DOHH2 (cell line): ENCODE measurements at regions not wholly inside any gene's neighbourhood (a gene's known extent, or its start where the extent isn't known, plus 50 kb on each side); places are given as distances from the start of the nearest gene placed in this dataset.

ENCODE experiments used
- H3F3A ChIP-seq: fragments of 200-600 bp; sonication (generic), shearing (Covaris generic); 2 replicates; pipeline ENCODE4 v1.6.0; 2016; ENCODE audit warnings: antibody characterized with exemption, mild to moderate bottlenecking; ENCODE audit not compliant: control insufficient read depth, insufficient read depth
- H3K27ac ChIP-seq: fragments of 200-600 bp; sonication (generic); 2 replicates; pipeline ENCODE4 v1.5.1; 2014; ENCODE audit warnings: low read depth, mild to moderate bottlenecking, low read length, moderate library complexity
- H3K27me3 ChIP-seq: fragments of 200-600 bp; sonication (generic); 2 replicates; pipeline ENCODE4 v1.6.1; 2014; ENCODE audit warnings: mild to moderate bottlenecking, low read length, mixed read lengths; ENCODE audit not compliant: control insufficient read depth
- H3K36me3 ChIP-seq: fragments of 200-600 bp; sonication (generic); 2 replicates; pipeline ENCODE4 v1.6.1; 2014; ENCODE audit warnings: mild to moderate bottlenecking, low read length, moderate library complexity, mixed read lengths; ENCODE audit not compliant: control insufficient read depth
- H3K4me1 ChIP-seq: fragments of 200-600 bp; sonication (generic); 2 replicates; pipeline ENCODE4 v1.6.1; 2014; ENCODE audit warnings: mild to moderate bottlenecking, low read length, mixed read lengths; ENCODE audit not compliant: control insufficient read depth
- H3K4me2 ChIP-seq: fragments of 200-600 bp; sonication (generic); 2 replicates; pipeline ENCODE4 v1.6.0; 2014; ENCODE audit warnings: mild to moderate bottlenecking, low read length, moderate library complexity
- H3K4me3 ChIP-seq: fragments of 200-600 bp; sonication (generic); 2 replicates; pipeline ENCODE4 v1.5.1; 2014; ENCODE audit warnings: mild to moderate bottlenecking, low read length, mixed read lengths
- H3K79me2 ChIP-seq: fragments of 200-600 bp; sonication (generic); 2 replicates; pipeline ENCODE4 v1.6.1; 2014; ENCODE audit warnings: mild to moderate bottlenecking, low read length, mixed read lengths; ENCODE audit not compliant: control insufficient read depth
- H3K9me2 ChIP-seq: fragments of 200-600 bp; sonication (generic); replicated peaks from 2 replicates; pipeline ENCODE4 v1.6.1; 2014; ENCODE audit warnings: mild to moderate bottlenecking, low read length, mixed read lengths; ENCODE audit not compliant: control insufficient read depth
- H3K9me3 ChIP-seq: fragments of 200-600 bp; sonication (generic); 2 replicates; pipeline ENCODE4 v1.6.1; 2014; ENCODE audit warnings: antibody characterized with exemption, low read length, mixed read lengths; ENCODE audit not compliant: control insufficient read depth, insufficient read depth
- H4K20me1 ChIP-seq: fragments of 200-600 bp; sonication (generic); 2 replicates; pipeline ENCODE4 v1.6.0; 2014; ENCODE audit warnings: low read depth, mild to moderate bottlenecking, antibody characterized with exemption, low read length, moderate library complexity; ENCODE audit not compliant: control insufficient read depth, insufficient read depth
- EZH2phosphoT487 ChIP-seq: fragments of 200-600 bp; sonication (generic); IDR thresholded peaks from 2 replicates; pipeline ENCODE4 v1.6.1; 2017; ENCODE audit warnings: borderline replicate concordance, mild to moderate bottlenecking, antibody characterized with exemption, low read length, moderate library complexity, mixed read lengths
- TF ChIP-seq, protein P1 (sequence below): fragments of 200-600 bp; sonication (generic); IDR thresholded peaks from one replicate; pipeline ENCODE4 v1.5.1; 2014; ENCODE audit warnings: antibody characterized with exemption, mild to moderate bottlenecking, low read depth, low read length; ENCODE audit not compliant: poor library complexity, severe bottlenecking

DNA sequence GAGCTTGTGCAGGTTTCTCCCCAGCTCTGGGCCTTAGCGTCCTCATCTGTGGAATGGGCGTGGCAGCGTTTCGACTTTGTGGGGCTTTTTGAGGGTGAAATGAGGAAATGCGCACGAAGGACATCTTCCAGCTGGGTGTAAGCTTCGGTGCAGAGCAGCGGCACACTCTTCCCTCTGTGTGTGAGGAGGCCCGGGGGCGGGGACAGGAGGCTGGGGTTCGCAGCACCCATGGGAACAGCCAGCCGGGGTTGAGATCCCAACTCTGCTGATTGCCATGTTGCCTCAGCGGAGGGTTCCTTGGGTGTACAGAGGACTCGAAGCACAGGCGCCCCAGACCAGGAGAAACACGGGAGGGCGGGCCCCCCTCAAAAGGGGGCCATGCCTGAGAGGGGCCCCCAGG is 265.6 kb downstream of the NSG2 start:
- Histone ChIP-seq H3K9me2 (no peaks in the 10 kb centered on the region), H3K9me3 (no peaks in the 10 kb centered on the region), H3K79me2 (no peaks in the 10 kb centered on the region), H3K36me3 (no peaks in the 10 kb centered on the region), H4K20me1 (no peaks in the 10 kb centered on the region), H3F3A (no peaks in the 10 kb centered on the region), H3K4me2 (no peak overlapping the region), H3K27ac (no peak overlapping the region), H3K4me3 (no peak overlapping the region), H3K4me1 (no peaks in the 10 kb centered on the region), H3K27me3 (no peaks in the 10 kb centered on the region)
- no peak for TF ChIP-seq EZH2phosphoT487
- TF ChIP-seq, protein P1, sequence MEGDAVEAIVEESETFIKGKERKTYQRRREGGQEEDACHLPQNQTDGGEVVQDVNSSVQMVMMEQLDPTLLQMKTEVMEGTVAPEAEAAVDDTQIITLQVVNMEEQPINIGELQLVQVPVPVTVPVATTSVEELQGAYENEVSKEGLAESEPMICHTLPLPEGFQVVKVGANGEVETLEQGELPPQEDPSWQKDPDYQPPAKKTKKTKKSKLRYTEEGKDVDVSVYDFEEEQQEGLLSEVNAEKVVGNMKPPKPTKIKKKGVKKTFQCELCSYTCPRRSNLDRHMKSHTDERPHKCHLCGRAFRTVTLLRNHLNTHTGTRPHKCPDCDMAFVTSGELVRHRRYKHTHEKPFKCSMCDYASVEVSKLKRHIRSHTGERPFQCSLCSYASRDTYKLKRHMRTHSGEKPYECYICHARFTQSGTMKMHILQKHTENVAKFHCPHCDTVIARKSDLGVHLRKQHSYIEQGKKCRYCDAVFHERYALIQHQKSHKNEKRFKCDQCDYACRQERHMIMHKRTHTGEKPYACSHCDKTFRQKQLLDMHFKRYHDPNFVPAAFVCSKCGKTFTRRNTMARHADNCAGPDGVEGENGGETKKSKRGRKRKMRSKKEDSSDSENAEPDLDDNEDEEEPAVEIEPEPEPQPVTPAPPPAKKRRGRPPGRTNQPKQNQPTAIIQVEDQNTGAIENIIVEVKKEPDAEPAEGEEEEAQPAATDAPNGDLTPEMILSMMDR = no peak

DNA sequence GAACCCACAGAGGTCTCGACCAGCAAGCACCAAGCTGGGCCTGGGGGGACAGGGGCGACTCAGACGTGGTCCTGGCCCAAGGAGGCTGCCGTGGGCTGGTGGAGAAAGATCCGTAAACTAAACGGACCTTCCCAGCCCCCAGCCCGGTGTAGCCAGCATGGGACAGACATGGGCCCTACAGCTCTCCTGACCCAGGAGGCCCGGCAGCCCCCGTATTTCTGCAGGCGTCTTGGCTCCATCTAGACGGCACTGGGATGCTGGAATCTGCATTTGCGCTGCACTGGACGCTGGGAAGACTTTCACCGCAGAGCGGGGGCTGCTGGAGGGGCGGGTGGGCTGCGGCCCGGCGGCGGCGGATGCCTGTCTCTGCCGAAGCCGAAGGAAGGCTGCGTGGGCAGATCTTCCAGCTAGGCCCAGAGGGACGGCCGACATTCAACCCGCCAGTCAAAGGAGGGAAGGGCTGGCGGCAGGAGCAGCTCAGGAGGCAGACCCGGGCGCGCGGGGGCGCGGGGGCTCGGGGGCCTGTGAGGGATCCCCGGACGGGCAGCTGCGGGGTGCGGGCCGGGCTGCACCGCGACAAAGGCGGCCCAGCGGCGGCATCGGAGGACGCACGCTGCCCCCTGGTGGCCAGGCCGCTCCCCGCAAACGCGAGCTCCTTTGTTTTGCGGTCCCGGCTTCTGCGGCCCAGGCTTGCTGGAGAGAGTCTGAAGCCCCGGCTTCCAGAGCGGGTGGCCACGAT is 266.2 kb downstream of the NSG2 start:
- TF ChIP-seq, protein P1 = peak; percentile 77
- no peak for TF ChIP-seq EZH2phosphoT487
- no peaks in the 10 kb centered on the region for H3K27me3 ChIP-seq

DNA sequence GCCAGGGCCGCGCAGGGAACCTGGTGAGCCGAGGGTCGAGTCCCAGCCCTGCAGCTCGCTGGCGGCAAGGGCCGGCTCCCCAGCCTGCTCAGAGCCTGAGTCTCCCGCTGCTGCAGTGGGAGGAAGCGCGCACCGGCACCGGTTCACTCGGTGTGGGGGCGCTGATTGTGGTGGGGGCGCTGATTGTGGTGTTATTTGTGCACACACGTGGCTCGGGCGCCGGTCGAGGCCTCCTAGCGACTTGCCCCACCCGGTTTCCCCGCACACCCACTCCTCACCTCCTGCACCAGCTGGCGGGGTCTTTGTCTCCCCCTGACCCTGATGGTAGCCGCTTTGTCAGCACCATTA is 266.7 kb downstream of the NSG2 start:
- H3K9me2 ChIP-seq = no peaks in the 10 kb centered on the region
- H3K9me3 ChIP-seq = no peaks in the 10 kb centered on the region
- H3K79me2 ChIP-seq = no peaks in the 10 kb centered on the region
- H3K27me3 ChIP-seq = no peaks in the 10 kb centered on the region
- no peak overlapping the region for H3K4me2 ChIP-seq
- H3K4me1 ChIP-seq = no peaks in the 10 kb centered on the region
- no peaks in the 10 kb centered on the region for H4K20me1 ChIP-seq
- no peaks in the 10 kb centered on the region for H3K36me3 ChIP-seq
- H3F3A ChIP-seq = no peaks in the 10 kb centered on the region
- no peak overlapping the region for H3K27ac ChIP-seq
- no peak for TF ChIP-seq EZH2phosphoT487
- TF ChIP-seq, protein P1 = peak; percentile 30
- H3K4me3 ChIP-seq = no peak overlapping the region

More for the DNA sequence above, 266.2 kb downstream of the NSG2 start:
- Histone ChIP-seq H3K4me3 (no peak overlapping the region), H4K20me1 (no peaks in the 10 kb centered on the region), H3K27ac (no peak overlapping the region), H3K79me2 (no peaks in the 10 kb centered on the region), H3K4me2 (no peak overlapping the region), H3K9me2 (no peaks in the 10 kb centered on the region), H3K9me3 (no peaks in the 10 kb centered on the region), H3F3A (no peaks in the 10 kb centered on the region), H3K36me3 (no peaks in the 10 kb centered on the region), H3K4me1 (no peaks in the 10 kb centered on the region)
